Right lobe of liver (tissue), 6 donors: ENCODE measurements at regions not wholly inside any gene's neighbourhood (a gene's known extent, or its start where the extent isn't known, plus 50 kb on each side); places are given as distances from the start of the nearest gene placed in this dataset.
"Not testable (repeated sequence)": the region's sequence is repeated elsewhere in the genome, so short reads cannot be mapped to it uniquely, and the experiment has no call there.

Experiments
- ATAC-seq, 4 donors: fragments of 200-7000 bp; cut with Tn5 transposase; one replicate each; pipeline ENCODE4 v1.9.1; 2020; ENCODE audit warnings: mild to moderate bottlenecking in 4 of 4, moderate library complexity in 4 of 4
- DNase-seq, 3 donors: peaks; one replicate each; pipeline ENCODE4 v3.0.0-alpha.2; 2020
- H3K27ac ChIP-seq, 3 donors: fragments of 200-600 bp; one replicate each; pipeline ENCODE4 v1.8.0; 2022
- H3K27me3 ChIP-seq, 2 donors: fragments of 200-600 bp; one replicate each; pipeline ENCODE4 v1.8.0; 2022
- H3K36me3 ChIP-seq, 4 donors: fragments of 200-600 bp; sonication (generic) in 1 of 4; one replicate each; pipeline versions ENCODE4 v1.5.1 to v1.8.0; 2017 to 2022; ENCODE audit warnings: control low read depth in 1 of 4
- H3K4me1 ChIP-seq, 4 donors: fragments of 200-600 bp; sonication (generic) in 1 of 4; one replicate each; pipeline versions ENCODE4 v1.5.1 to v1.8.0; 2017 to 2022; ENCODE audit warnings: control low read depth in 1 of 4
- H3K4me3 ChIP-seq, 3 donors: fragments of 200-600 bp; one replicate each; pipeline ENCODE4 v1.8.0; 2022
- H3K9me3 ChIP-seq, 4 donors: fragments of 200-600 bp; sonication (generic) in 1 of 4; one replicate each; pipeline versions ENCODE4 v1.5.1 to v1.8.0; 2017 to 2022; ENCODE audit warnings: control low read depth in 1 of 4
- CTCF ChIP-seq, 4 donors: fragments of 200-600 bp in 3 of 4; fragments of 450-650 bp in 1 of 4; IDR thresholded peaks; one replicate each; pipeline versions ENCODE4 v1.5.1 to v1.8.0; 2016 to 2022; ENCODE audit warnings: antibody characterized with exemption in 4 of 4, mild to moderate bottlenecking in 2 of 4
- POLR2A ChIP-seq: fragments of 450-650 bp; IDR thresholded peaks from one replicate; pipeline ENCODE4 v1.6.1; 2017; ENCODE audit warnings: antibody characterized with exemption, mild to moderate bottlenecking
- WGBS: methylation state at CpG from one replicate; pipeline ENCODE4 v1.1.6; 2018; ENCODE audit warnings: low coverage, low lambda C conversion rate; ENCODE audit not compliant: insufficient coverage; ENCODE audit errors: missing lambda C conversion rate; 5-methylcytosine and 5-hydroxymethylcytosine counted together
- intact Hi-C, 2 donors: fragments of 100-400 bp; cut with DNase I; formaldehyde crosslinking; loops; one replicate each; pipeline versions ENCODE4 v1.11.2 to v1.14.1; 2022
- donor health status: DM: no; HTN: yes; CAD: no.
- donor health status: DM: no; HTN: no; CAD: no.
- donor health status: DM: no; HTN: no; CAD: no.
- donor health status: DM: no; HTN: yes; CAD: no.
- donor health status: DM: no; HTN: yes; CAD: no.

DNA sequence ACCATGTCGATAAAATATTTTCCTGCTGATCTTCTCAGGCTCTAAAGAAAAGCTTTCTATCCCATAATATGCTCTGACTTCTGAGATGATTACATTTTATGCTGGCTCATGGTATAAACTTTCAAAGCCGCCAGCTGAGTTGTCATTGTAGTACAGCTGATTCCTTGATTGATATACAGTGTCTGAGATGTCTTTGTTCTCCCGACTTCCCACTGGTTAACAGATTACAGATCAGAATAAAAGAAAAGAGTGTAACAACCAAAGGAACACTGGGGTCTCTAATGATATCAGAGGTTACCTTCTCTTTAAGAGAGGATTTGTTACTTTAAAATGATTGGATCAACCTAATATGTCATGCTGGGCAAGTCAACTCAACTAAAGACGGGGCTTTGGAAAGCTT is 485.4 kb upstream of the LRRC7 start:
- no peaks in the 10 kb centered on the region for H3K9me3 ChIP-seq
- no peaks in the 10 kb centered on the region for H3K36me3 ChIP-seq
- H3K4me1 ChIP-seq: no peaks in the 10 kb centered on the region
- WGBS: 38% methylated on average over 4 of the region's 4 CpGs
- H3K27me3 ChIP-seq: no peaks in the 10 kb centered on the region
- no peak for TF ChIP-seq CTCF (IDR thresholded peaks at IDR 0.05)
- ATAC-seq (no peak), DNase-seq (no peak)
- H3K27ac ChIP-seq: no peak overlapping the region
- no peak overlapping the region for H3K4me3 ChIP-seq
- intact Hi-C loops: no loop called here

- Histone ChIP-seq H3K9me3 (no peaks in the 10 kb centered on the region), H3K4me1 (no peaks in the 10 kb centered on the region), H3K4me3 (no peak overlapping the region), H3K27ac (no peak overlapping the region), H3K27me3 (no peaks in the 10 kb centered on the region), H3K36me3 (no peaks in the 10 kb centered on the region)
- intact Hi-C loops: no loop called here
- TF ChIP-seq POLR2A: no peak
- TF ChIP-seq CTCF (IDR thresholded peaks at IDR 0.05): no peak
- no peak for DNase-seq
- no peak for ATAC-seq
These were observed 481.6 kb upstream of the LRRC7 start for GRCh38 chr1:69086148-69086547.

- no peak for ATAC-seq
- 27% methylated on average over 1 of the region's 1 CpG for whole genome bisulfite sequencing
These were observed 479.2 kb upstream of the LRRC7 start for GRCh38 chr1:69088571-69088970.

DNA sequence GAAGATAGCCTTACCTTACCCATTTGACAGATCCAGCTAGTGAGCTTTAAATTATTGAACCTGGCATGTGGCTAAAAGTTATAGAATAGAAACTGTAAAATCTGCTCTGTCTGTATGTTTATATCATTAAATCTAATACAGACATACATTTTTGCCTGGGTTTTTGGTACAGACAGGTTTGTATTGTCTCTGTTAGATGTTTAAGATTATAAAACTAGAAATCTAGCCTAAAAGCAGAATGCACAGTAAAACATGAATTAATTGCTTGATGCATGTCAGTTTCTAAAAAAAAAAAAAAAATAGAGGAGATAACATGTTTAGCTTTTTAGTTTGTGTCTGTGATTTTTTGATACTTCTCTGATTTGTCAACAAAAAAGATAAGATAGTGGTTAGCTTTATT is 477.6 kb upstream of the LRRC7 start:
- no peak overlapping the region for H3K27ac ChIP-seq
- intact Hi-C loops: no loop called here
- no peaks in the 10 kb centered on the region for H3K9me3 ChIP-seq
- ATAC-seq (no peak), DNase-seq (no peak)
- no peaks in the 10 kb centered on the region for H3K27me3 ChIP-seq
- H3K4me1 ChIP-seq: no peaks in the 10 kb centered on the region
- H3K4me3 ChIP-seq: no peak overlapping the region
- no peaks in the 10 kb centered on the region for H3K36me3 ChIP-seq
- TF ChIP-seq POLR2A (no peak), CTCF (IDR thresholded peaks at IDR 0.05) (no peak)

More at GRCh38 chr1:69088571-69088970, 479.2 kb upstream of the LRRC7 start:
- no peak for DNase-seq
- Histone ChIP-seq H3K4me3 (no peak overlapping the region), H3K9me3 (no peaks in the 10 kb centered on the region), H3K36me3 (no peaks in the 10 kb centered on the region), H3K27ac (no peak overlapping the region), H3K4me1 (no peaks in the 10 kb centered on the region), H3K27me3 (no peaks in the 10 kb centered on the region)
- TF ChIP-seq CTCF (IDR thresholded peaks at IDR 0.05) (no peak), POLR2A (no peak)
- intact Hi-C loops: no loop called here

GRCh38 chr1:69090752-69091151 is 477.0 kb upstream of the LRRC7 start:
- H3K4me1 ChIP-seq: no peaks in the 10 kb centered on the region
- TF ChIP-seq CTCF (IDR thresholded peaks at IDR 0.05): no peak
- TF ChIP-seq POLR2A: no peak
- no peak overlapping the region for H3K4me3 ChIP-seq
- H3K36me3 ChIP-seq: no peaks in the 10 kb centered on the region
- ATAC-seq (no peak), DNase-seq (no peak)
- H3K27ac ChIP-seq: no peak overlapping the region
- intact Hi-C loops: no loop called here
- no peaks in the 10 kb centered on the region for H3K27me3 ChIP-seq
- 50% methylated on average over 1 of the region's 1 CpG for WGBS
- H3K9me3 ChIP-seq: no peaks in the 10 kb centered on the region

DNA sequence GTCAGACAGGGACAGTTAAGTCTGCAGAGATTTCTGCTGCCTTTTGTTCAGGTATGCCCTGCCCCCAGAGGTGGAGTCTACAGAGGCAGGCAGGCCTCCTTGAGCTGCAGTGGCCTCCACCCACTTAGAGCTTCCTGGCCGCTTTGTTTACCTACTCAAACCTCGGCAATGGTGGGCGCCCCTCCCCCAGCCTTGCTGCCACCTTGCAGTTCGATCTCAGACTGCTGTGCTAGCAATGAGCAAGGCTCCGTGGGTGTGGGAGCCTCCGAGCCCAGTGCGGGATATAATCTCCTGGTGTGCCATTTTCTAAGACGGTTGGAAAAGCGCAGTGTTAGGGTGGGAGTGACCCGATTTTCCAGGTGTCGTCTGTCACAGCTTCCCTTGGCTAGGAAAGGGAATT is 465.7 kb upstream of the LRRC7 start:
- H3K36me3 ChIP-seq, H3K4me1 ChIP-seq, DNase-seq, H3K9me3 ChIP-seq, H3K27me3 ChIP-seq, intact Hi-C loops, H3K27ac ChIP-seq, ATAC-seq, H3K4me3 ChIP-seq: not testable (repeated sequence)
- WGBS: 88% methylated on average over 4 of the region's 11 CpGs
